ENCODE measurements at regions not wholly inside any gene's neighbourhood (a gene's known extent, or its start where the extent isn't known, plus 50 kb on each side); places are given as distances from the start of the nearest gene placed in this dataset.

DNA sequence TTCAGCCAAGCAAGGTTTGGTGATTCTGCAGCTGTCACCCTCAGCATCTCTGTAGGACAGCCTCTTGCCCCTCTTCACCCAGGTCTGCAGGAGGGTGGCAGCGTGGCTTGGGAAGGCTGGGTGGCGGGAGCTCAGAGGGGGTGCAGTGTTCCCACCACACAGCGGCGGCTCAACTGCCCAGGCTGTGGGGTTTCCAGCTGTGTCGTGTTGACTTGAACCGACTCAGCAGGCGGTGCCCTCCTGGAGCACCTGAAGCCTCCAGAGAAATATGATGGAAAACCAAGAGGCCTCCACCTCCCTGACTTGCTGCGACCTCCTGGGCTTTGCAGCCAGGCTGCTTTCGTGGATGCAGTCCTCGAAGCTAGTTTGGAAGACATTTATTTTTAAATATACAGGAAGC is 68.0 kb upstream of the KLF6 start:
- TF ChIP-seq POLR2A (IDR thresholded peaks at IDR 0.05) = no peak
- TF ChIP-seq, protein P1, sequence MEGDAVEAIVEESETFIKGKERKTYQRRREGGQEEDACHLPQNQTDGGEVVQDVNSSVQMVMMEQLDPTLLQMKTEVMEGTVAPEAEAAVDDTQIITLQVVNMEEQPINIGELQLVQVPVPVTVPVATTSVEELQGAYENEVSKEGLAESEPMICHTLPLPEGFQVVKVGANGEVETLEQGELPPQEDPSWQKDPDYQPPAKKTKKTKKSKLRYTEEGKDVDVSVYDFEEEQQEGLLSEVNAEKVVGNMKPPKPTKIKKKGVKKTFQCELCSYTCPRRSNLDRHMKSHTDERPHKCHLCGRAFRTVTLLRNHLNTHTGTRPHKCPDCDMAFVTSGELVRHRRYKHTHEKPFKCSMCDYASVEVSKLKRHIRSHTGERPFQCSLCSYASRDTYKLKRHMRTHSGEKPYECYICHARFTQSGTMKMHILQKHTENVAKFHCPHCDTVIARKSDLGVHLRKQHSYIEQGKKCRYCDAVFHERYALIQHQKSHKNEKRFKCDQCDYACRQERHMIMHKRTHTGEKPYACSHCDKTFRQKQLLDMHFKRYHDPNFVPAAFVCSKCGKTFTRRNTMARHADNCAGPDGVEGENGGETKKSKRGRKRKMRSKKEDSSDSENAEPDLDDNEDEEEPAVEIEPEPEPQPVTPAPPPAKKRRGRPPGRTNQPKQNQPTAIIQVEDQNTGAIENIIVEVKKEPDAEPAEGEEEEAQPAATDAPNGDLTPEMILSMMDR (IDR thresholded peaks at IDR 0.05 in 8 of 11, conservative IDR thresholded peaks at IDR 0.05 in 3 of 11) = no peak
